GM12878 (cell line): ENCODE measurements at regions not wholly inside any gene's neighbourhood (a gene's known extent, or its start where the extent isn't known, plus 50 kb on each side); places are given as distances from the start of the nearest gene placed in this dataset.

ENCODE experiments used
- ATAC-seq: fragments of 200-7000 bp; cut with Tn5 transposase; 3 replicates; pipeline ENCODE4 v1.9.1; 2020; ENCODE audit warnings: mild to moderate bottlenecking, moderate library complexity
- BruUV-seq: library from RNA; stranded (reverse); fragments of 400-500 nt; replicated peaks from 2 replicates; lab custom pipeline; 2021; lab: Mats Ljungman, UMichigan
- CTCF ChIA-PET: fragments of 300-600 bp; sonication (Branson Sonifier 250); formaldehyde crosslinking; extraction: SDS; loops from one replicate; lab custom pipeline; 2021; ENCODE audit warnings: inconsistent platforms; lab: Yijun Ruan, JAX
- POLR2A ChIA-PET: fragments of 350-600 bp; formaldehyde crosslinking; extraction: SDS; loops from one replicate; lab custom pipeline; 2021; ENCODE audit warnings: inconsistent platforms; lab: Charles Lee
- RAD21 ChIA-PET: fragments of 300-600 bp; sonication (Branson Sonifier 250); formaldehyde crosslinking; loops from one replicate; lab custom pipeline; 2023; ENCODE audit warnings: antibody characterized with exemption; ENCODE audit not compliant: unreplicated experiment; lab: Charles Lee
- SMC1A ChIA-PET: fragments of 300-600 bp; sonication (Branson Sonifier 250); formaldehyde crosslinking; loops from one replicate; lab custom pipeline; 2023; ENCODE audit not compliant: unreplicated experiment, uncharacterized antibody; lab: Charles Lee
- DNase-seq: peaks from one replicate; pipeline ENCODE4 v3.0.0-alpha.2; 2011; ENCODE audit warnings: low read depth, low spot score
- FAIRE-seq: peaks from 3 replicates; lab custom pipeline; 2011; peaks lifted over from hg19 to GRCh38; lab: Jason Lieb, UNC
- H2AFZ ChIP-seq: 2 replicates; pipeline ENCODE4 v1.6.0; 2011; ENCODE audit warnings: low read depth, low read length, control low read depth; ENCODE audit not compliant: control insufficient read depth
- H3K27ac ChIP-seq: 2 replicates; pipeline ENCODE4 v1.5.1; 2011; ENCODE audit warnings: control low read depth; ENCODE audit not compliant: control insufficient read depth, insufficient read depth
- H3K27me3 ChIP-seq, 2 experiments: replicated peaks in 1 of 2; 2 replicates each; pipeline versions ENCODE4 v1.6.0 to v1.6.1; 2011; ENCODE audit warnings: low read length in 1 of 2; ENCODE audit not compliant: control insufficient read depth in 2 of 2, insufficient read depth in 2 of 2
- H3K36me3 ChIP-seq, 2 experiments: 2 replicates each; pipeline ENCODE4 v1.5.1; 2011; ENCODE audit warnings: low read length in 1 of 2; ENCODE audit not compliant: control insufficient read depth in 2 of 2, insufficient read depth in 2 of 2
- H3K4me1 ChIP-seq: 2 replicates; pipeline ENCODE4 v1.6.1; 2011; ENCODE audit warnings: mild to moderate bottlenecking, low read length, moderate library complexity, mixed read lengths; ENCODE audit not compliant: control insufficient read depth, insufficient read depth
- H3K4me2 ChIP-seq: 2 replicates; pipeline ENCODE4 v1.6.0; 2011; ENCODE audit warnings: control low read depth; ENCODE audit not compliant: control insufficient read depth, insufficient read depth
- H3K4me3 ChIP-seq: fragments of 200-600 bp; sonication (generic); 2 replicates; pipeline ENCODE4 v1.5.1; 2016
- H3K79me2 ChIP-seq: 2 replicates; pipeline ENCODE4 v1.6.0; 2011; ENCODE audit warnings: low read length; ENCODE audit not compliant: control insufficient read depth, insufficient read depth
- H3K9ac ChIP-seq: 2 replicates; pipeline ENCODE4 v1.8.0; 2011; ENCODE audit warnings: low read length, control low read depth, mixed read lengths; ENCODE audit not compliant: control insufficient read depth, insufficient read depth
- H3K9me3 ChIP-seq: replicated peaks from 3 replicates; pipeline ENCODE4 v1.5.1; 2011; ENCODE audit warnings: mild to moderate bottlenecking, low read length; ENCODE audit not compliant: control insufficient read depth, insufficient read depth
- H4K20me1 ChIP-seq: 2 replicates; pipeline ENCODE4 v1.6.0; 2011; ENCODE audit not compliant: control insufficient read depth, insufficient read depth
- BACH1 ChIP-seq: fragments of 450-650 bp; IDR thresholded peaks from 2 replicates; pipeline ENCODE4 v1.6.1; 2017; ENCODE audit warnings: mild to moderate bottlenecking, borderline replicate concordance
- CHD2 ChIP-seq: IDR thresholded peaks from 2 replicates; pipeline ENCODE4 v1.6.1; 2011; ENCODE audit warnings: low read depth, low read length, improper control_type of control experiment, borderline replicate concordance
- KDM1A ChIP-seq: fragments of 200-600 bp; sonication (generic); IDR thresholded peaks from 2 replicates; pipeline ENCODE4 v1.6.1; 2016; ENCODE audit warnings: borderline replicate concordance
- KLF5 ChIP-seq: fragments of 450-650 bp; IDR thresholded peaks from 2 replicates; pipeline ENCODE4 v1.6.1; 2014; ENCODE audit warnings: mild to moderate bottlenecking; ENCODE audit not compliant: partially characterized antibody
- PAX8 ChIP-seq: fragments of 450-650 bp; IDR thresholded peaks from 2 replicates; pipeline ENCODE4 v1.6.1; 2017; ENCODE audit warnings: mild to moderate bottlenecking, moderate library complexity
- SUPT20H ChIP-seq: IDR thresholded peaks from 2 replicates; pipeline ENCODE4 v1.6.1; 2011; ENCODE audit warnings: low read depth, mild to moderate bottlenecking, low read length, moderate library complexity, borderline replicate concordance; ENCODE audit not compliant: control insufficient read depth
- ZNF622 ChIP-seq: fragments of 450-650 bp; IDR thresholded peaks from 2 replicates; pipeline ENCODE4 v1.6.1; 2017; ENCODE audit warnings: mild to moderate bottlenecking, inconsistent platforms
- WGBS: methylation state at CpG from one replicate; pipeline ENCODE4 v1.1.6; 2016; ENCODE audit warnings: low lambda C conversion rate; ENCODE audit not compliant: insufficient replicate concordance, insufficient coverage; ENCODE audit errors: missing lambda C conversion rate; 5-methylcytosine and 5-hydroxymethylcytosine counted together
- in situ Hi-C: fragments of 300-500 bp; cut with MboI; formaldehyde crosslinking; loops from 9 replicates; pipeline ENCODE4 v1.14.3; 2018; ENCODE audit warnings: mixed read lengths
- intact Hi-C: fragments of 100-400 bp; cut with micrococcal nuclease; formaldehyde crosslinking; loops from one replicate; pipeline ENCODE4 v1.14.2; 2022; ENCODE audit not compliant: unreplicated experiment
- TF ChIP-seq, protein P1 (sequence below): fragments of 450-650 bp; IDR thresholded peaks from 2 replicates; pipeline ENCODE4 v1.6.1; 2017; ENCODE audit warnings: mild to moderate bottlenecking, moderate library complexity

GRCh38 chr10:33600381-33600780 is 265.9 kb upstream of the NRP1 start (continued):
- TF ChIP-seq, protein P1, sequence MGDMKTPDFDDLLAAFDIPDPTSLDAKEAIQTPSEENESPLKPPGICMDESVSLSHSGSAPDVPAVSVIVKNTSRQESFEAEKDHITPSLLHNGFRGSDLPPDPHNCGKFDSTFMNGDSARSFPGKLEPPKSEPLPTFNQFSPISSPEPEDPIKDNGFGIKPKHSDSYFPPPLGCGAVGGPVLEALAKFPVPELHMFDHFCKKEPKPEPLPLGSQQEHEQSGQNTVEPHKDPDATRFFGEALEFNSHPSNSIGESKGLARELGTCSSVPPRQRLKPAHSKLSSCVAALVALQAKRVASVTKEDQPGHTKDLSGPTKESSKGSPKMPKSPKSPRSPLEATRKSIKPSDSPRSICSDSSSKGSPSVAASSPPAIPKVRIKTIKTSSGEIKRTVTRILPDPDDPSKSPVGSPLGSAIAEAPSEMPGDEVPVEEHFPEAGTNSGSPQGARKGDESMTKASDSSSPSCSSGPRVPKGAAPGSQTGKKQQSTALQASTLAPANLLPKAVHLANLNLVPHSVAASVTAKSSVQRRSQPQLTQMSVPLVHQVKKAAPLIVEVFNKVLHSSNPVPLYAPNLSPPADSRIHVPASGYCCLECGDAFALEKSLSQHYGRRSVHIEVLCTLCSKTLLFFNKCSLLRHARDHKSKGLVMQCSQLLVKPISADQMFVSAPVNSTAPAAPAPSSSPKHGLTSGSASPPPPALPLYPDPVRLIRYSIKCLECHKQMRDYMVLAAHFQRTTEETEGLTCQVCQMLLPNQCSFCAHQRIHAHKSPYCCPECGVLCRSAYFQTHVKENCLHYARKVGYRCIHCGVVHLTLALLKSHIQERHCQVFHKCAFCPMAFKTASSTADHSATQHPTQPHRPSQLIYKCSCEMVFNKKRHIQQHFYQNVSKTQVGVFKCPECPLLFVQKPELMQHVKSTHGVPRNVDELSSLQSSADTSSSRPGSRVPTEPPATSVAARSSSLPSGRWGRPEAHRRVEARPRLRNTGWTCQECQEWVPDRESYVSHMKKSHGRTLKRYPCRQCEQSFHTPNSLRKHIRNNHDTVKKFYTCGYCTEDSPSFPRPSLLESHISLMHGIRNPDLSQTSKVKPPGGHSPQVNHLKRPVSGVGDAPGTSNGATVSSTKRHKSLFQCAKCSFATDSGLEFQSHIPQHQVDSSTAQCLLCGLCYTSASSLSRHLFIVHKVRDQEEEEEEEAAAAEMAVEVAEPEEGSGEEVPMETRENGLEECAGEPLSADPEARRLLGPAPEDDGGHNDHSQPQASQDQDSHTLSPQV = no peak
- TF ChIP-seq PAX8 (no peak), CHD2 (no peak), BACH1 (no peak)

- H3K79me2 ChIP-seq = no peaks in the 10 kb centered on the region
- no peaks in the 10 kb centered on the region for H3K36me3 ChIP-seq
- no TSS peak for BruUV-seq
- WGBS = 43% methylated on average over 6 of the region's 6 CpGs
- no peak overlapping the region for H3K27ac ChIP-seq
- H2AFZ ChIP-seq = no peak overlapping the region
- in situ Hi-C loops (no loop called here), intact Hi-C loops (no loop called here)
- DNase-seq (no peak), ATAC-seq (no peak), FAIRE-seq (no peak)
- no peaks in the 10 kb centered on the region for H4K20me1 ChIP-seq
- no peaks in the 10 kb centered on the region; the same call in 2 of the 3 replicates for H3K9me3 ChIP-seq
- H3K4me2 ChIP-seq = no peak overlapping the region
- POLR2A ChIA-PET = no interaction called here
- RAD21 ChIA-PET = interaction anchor here (0.6 to 1.5 kb wide), 4 partner anchors 16 to 722 kb away, joined by 3 to 4 read pairs (median 3); no protein-coding TSS in a partner anchor
- CTCF ChIA-PET = no interaction called here
- H3K4me1 ChIP-seq = no peaks in the 10 kb centered on the region
- no peaks in the 10 kb centered on the region for H3K27me3 ChIP-seq
- SMC1A ChIA-PET = interaction anchor here (0.6 to 4.5 kb wide), 8 partner anchors 9 to 220 kb away, joined by 3 to 20 read pairs (median 4); no protein-coding TSS in a partner anchor
- TF ChIP-seq SUPT20H (no peak), KLF5 (no peak), KDM1A (no peak), ZNF622 (no peak)
- H3K9ac ChIP-seq = no peak overlapping the region
- no peak overlapping the region for H3K4me3 ChIP-seq
Observed at GRCh38 chr10:33596422-33596821, 262.0 kb upstream of the NRP1 start.
